Neural progenitor cell (in vitro differentiated cells): ENCODE measurements at regions not wholly inside any gene's neighbourhood (a gene's known extent, or its start where the extent isn't known, plus 50 kb on each side); places are given as distances from the start of the nearest gene placed in this dataset.

Experiments
- CTCF ChIP-seq: fragments of 200-600 bp; sonication (generic); IDR thresholded peaks from 2 replicates; pipeline ENCODE4 v1.5.1; 2017; ENCODE audit warnings: antibody characterized with exemption, mild to moderate bottlenecking
- EZH2 ChIP-seq: fragments of 200-600 bp; sonication (generic); IDR thresholded peaks from 2 replicates; pipeline ENCODE4 v1.6.1; 2017; ENCODE audit warnings: antibody characterized with exemption, mild to moderate bottlenecking, moderate library complexity
- EZH2phosphoT487 ChIP-seq: fragments of 200-600 bp; sonication (generic); IDR thresholded peaks from 2 replicates; pipeline ENCODE4 v1.6.1; 2017; ENCODE audit warnings: antibody characterized with exemption

GRCh38 chr1:116291024-116291423 is 82.0 kb upstream of the ATP1A1 start:
- TF ChIP-seq EZH2 (no peak), CTCF (no peak), EZH2phosphoT487 (no peak)
